ENCODE measurements at regions not wholly inside any gene's neighbourhood (a gene's known extent, or its start where the extent isn't known, plus 50 kb on each side); places are given as distances from the start of the nearest gene placed in this dataset.

DNA sequence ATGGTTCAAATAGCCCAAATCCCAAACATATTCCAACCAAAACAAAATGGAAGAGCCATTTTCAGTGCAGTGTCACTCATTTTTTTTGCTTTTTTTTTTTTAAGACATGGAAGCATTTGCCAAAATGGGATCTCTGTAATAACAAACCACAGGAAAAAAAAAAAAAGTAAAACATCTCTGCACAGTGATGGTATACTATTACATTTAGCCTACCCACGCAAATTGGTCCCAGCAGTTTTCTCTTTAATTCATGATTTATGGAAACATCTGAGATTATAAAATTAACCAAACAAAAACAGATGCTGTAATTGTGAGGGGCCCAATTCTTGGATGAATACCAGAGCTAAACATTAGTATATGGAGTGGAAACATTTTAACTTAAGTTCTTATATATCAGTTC is 566.6 kb downstream of the ZNF608 start:
- TF ChIP-seq EP300 (IDR thresholded peaks at IDR 0.05), result no peak
- TF ChIP-seq, protein P1, sequence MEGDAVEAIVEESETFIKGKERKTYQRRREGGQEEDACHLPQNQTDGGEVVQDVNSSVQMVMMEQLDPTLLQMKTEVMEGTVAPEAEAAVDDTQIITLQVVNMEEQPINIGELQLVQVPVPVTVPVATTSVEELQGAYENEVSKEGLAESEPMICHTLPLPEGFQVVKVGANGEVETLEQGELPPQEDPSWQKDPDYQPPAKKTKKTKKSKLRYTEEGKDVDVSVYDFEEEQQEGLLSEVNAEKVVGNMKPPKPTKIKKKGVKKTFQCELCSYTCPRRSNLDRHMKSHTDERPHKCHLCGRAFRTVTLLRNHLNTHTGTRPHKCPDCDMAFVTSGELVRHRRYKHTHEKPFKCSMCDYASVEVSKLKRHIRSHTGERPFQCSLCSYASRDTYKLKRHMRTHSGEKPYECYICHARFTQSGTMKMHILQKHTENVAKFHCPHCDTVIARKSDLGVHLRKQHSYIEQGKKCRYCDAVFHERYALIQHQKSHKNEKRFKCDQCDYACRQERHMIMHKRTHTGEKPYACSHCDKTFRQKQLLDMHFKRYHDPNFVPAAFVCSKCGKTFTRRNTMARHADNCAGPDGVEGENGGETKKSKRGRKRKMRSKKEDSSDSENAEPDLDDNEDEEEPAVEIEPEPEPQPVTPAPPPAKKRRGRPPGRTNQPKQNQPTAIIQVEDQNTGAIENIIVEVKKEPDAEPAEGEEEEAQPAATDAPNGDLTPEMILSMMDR (IDR thresholded peaks at IDR 0.05), result no peak
